ENCODE measurements at regions not wholly inside any gene's neighbourhood (a gene's known extent, or its start where the extent isn't known, plus 50 kb on each side); places are given as distances from the start of the nearest gene placed in this dataset.

DNA sequence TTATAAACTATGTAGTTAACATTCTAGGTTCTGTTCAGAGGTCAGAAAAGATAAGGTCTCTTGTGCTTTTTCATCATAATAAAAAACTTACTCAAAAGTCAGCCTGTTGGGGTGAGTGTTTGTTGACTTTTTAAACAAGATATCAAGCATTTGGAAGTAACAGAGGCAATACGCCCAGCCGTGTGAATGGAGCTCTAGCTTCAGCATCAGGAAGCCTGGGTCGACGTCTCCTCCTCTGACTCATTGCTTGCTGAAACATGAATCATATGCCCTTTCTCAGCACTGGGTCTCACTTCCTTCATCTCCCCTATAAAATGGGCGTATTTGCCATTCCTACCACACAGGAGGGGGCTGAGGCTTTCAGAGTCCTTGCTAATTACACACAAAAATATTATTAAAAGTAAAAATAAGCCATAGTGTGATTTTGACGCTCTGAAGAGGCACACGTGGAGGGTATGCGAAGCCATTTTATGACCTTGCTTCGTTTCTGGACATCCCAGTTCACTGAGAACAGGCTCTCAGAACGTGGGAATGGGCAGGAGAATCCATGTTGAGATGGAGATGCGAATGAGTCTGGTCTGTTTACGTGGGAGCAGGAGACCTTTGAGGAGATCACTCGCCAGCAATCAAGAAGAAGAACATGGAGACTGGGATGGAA is 220.8 kb upstream of the TPRG1 start (continued):
- TF ChIP-seq MNT (IDR thresholded peaks at IDR 0.05), result no peak
- no peak for TF ChIP-seq FOXP1 (IDR thresholded peaks at IDR 0.05)
- 0 out of 2 replicates have a peak, but pooled peaks have one; percentile 23 for TF ChIP-seq FOXP1 (CRISPR knock-in tag; IDR thresholded peaks at IDR 0.05)

- ChIA-PET POLR2A (interaction anchor here (1.1 kb wide), 1 partner anchor 797 kb away, joined by 5 read pairs; no protein-coding TSS in a partner anchor), CTCF (ENCODE audit: low intra/inter-chr PET ratio, low total read pairs) (no interaction called here)
- ATAC-seq, result no peak
- WGBS (ENCODE audit: low lambda C conversion rate), result 89% methylated on average over 8 of the region's 8 CpGs
- Histone ChIP-seq H3K4me1 (ENCODE audit: insufficient read depth, low read length) (peaks cover 48% of the 10 kb centered on the region), H3K4me2 (ENCODE audit: low read depth, low read length) (no peak overlapping the region), H4K20me1 (ENCODE audit: insufficient read depth, low read length) (no peaks in the 10 kb centered on the region), H3K36me3 (replicated peaks in 1 of 2; ENCODE audit: control insufficient read depth in 1 of 2, insufficient read depth in 2 of 2, low read length in 2 of 2) (no peaks in the 10 kb centered on the region), H3K9me3 (ENCODE audit: low read length) (no peaks in the 10 kb centered on the region), H3K79me2 (ENCODE audit: insufficient read depth, low read length) (no peaks in the 10 kb centered on the region), H2AFZ (ENCODE audit: low read length) (no peak overlapping the region), H3K27me3 (ENCODE audit: control insufficient read depth in 1 of 2, insufficient read depth in 2 of 2, low read length in 2 of 2) (no peaks in the 10 kb centered on the region), H3K27ac (ENCODE audit: extremely low read length, insufficient read depth, low read length) (no peak overlapping the region), H3K9ac (ENCODE audit: insufficient read depth, low read depth, low read length) (no peak overlapping the region), H3K4me3 (replicated peaks in 1 of 3; ENCODE audit: insufficient read depth in 1 of 3, low read depth in 2 of 3, low read length in 3 of 3) (no peak overlapping the region)
- no peak for FAIRE-seq
- in situ Hi-C loops (cut with HindIII; ENCODE audit: extremely low pct_ligation_motif_present, low pct_unique_long_range_greater_than_20kb), result loop anchor here (5.0 to 25.0 kb wide), 4 partner anchors 657 to 1209 kb away; no protein-coding TSS in a partner anchor
- intact Hi-C loops (cut with micrococcal nuclease; ENCODE audit: unreplicated experiment), result loop anchor here (5.0 to 10.0 kb wide), 5 partner anchors 207 to 914 kb away; no protein-coding TSS in a partner anchor
- no TSS peak for BruUV-seq (replicated peaks)
- DNase-seq (ENCODE audit: low spot score), result no peak
- TF ChIP-seq, protein P1, sequence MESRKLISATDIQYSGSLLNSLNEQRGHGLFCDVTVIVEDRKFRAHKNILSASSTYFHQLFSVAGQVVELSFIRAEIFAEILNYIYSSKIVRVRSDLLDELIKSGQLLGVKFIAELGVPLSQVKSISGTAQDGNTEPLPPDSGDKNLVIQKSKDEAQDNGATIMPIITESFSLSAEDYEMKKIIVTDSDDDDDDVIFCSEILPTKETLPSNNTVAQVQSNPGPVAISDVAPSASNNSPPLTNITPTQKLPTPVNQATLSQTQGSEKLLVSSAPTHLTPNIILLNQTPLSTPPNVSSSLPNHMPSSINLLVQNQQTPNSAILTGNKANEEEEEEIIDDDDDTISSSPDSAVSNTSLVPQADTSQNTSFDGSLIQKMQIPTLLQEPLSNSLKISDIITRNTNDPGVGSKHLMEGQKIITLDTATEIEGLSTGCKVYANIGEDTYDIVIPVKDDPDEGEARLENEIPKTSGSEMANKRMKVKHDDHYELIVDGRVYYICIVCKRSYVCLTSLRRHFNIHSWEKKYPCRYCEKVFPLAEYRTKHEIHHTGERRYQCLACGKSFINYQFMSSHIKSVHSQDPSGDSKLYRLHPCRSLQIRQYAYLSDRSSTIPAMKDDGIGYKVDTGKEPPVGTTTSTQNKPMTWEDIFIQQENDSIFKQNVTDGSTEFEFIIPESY (CRISPR knock-in tag; IDR thresholded peaks at IDR 0.05), result peak; percentile 49
- TF ChIP-seq NR1H2 (CRISPR knock-in tag; IDR thresholded peaks at IDR 0.05; ENCODE audit: borderline replicate concordance, low read depth) (no peak), ZBTB38 (CRISPR knock-in tag; IDR thresholded peaks at IDR 0.05) (0 out of 2 replicates have a peak, but pooled peaks have one; percentile 22)
Observed at GRCh38 chr3:188951734-188952133, 220.0 kb upstream of the TPRG1 start.
